Endothelial cell of umbilical vein (primary cell): ENCODE measurements at regions not wholly inside any gene's neighbourhood (a gene's known extent, or its start where the extent isn't known, plus 50 kb on each side); places are given as distances from the start of the nearest gene placed in this dataset.
A peak's percentile ranks its signal among the peaks of the same experiment; 100 is the strongest.

ENCODE experiments used
- BruUV-seq: library from RNA; stranded (reverse); fragments of 400-500 nt; replicated peaks from 2 replicates; lab custom pipeline; 2021; lab: Mats Ljungman, UMichigan
- CTCF ChIA-PET: fragments of 300-600, 350-600 bp; sonication (Branson Sonifier 250); formaldehyde crosslinking; loops from one replicate; lab custom pipeline; 2021; ENCODE audit warnings: antibody characterized with exemption, inconsistent platforms; lab: Charles Lee
- POLR2A ChIA-PET: fragments of 300-600, 350-600 bp; sonication (Branson Sonifier 250); formaldehyde crosslinking; loops from one replicate; lab custom pipeline; 2021; ENCODE audit warnings: antibody characterized with exemption, inconsistent platforms; lab: Charles Lee
- DNase-seq: peaks from one replicate; pipeline ENCODE4 v3.0.0-alpha.2; 2011; ENCODE audit warnings: low read depth, low spot score
- FAIRE-seq: peaks from 2 replicates; lab custom pipeline; 2011; peaks lifted over from hg19 to GRCh38; lab: Jason Lieb, UNC
- H2AFZ ChIP-seq: 2 replicates; pipeline ENCODE4 v1.6.0; 2012; ENCODE audit warnings: low read depth, low read length, control low read depth, inconsistent platforms
- H3K27ac ChIP-seq: 2 replicates; pipeline ENCODE4 v1.5.1; 2011; ENCODE audit warnings: low read depth, mild to moderate bottlenecking, control low read depth, low read length, moderate library complexity; ENCODE audit not compliant: insufficient read depth
- H3K27me3 ChIP-seq, 2 experiments: 2 replicates each; pipeline versions ENCODE4 v1.6.0 to v1.6.1; 2011; ENCODE audit warnings: low read length in 2 of 2, mixed read lengths in 1 of 2; ENCODE audit not compliant: control insufficient read depth in 2 of 2, insufficient read depth in 2 of 2
- H3K36me3 ChIP-seq, 2 experiments: 2 replicates in 1 of 2; 3 replicates in 1 of 2; pipeline ENCODE4 v1.5.1; 2011; ENCODE audit warnings: low read length in 2 of 2, mild to moderate bottlenecking in 1 of 2, moderate library complexity in 1 of 2; ENCODE audit not compliant: control insufficient read depth in 2 of 2, insufficient read depth in 2 of 2; ENCODE audit errors: extremely low read depth in 1 of 2
- H3K4me1 ChIP-seq: 3 replicates; pipeline ENCODE4 v1.5.1; 2011; ENCODE audit warnings: mild to moderate bottlenecking, low read length; ENCODE audit not compliant: control insufficient read depth, insufficient read depth; ENCODE audit errors: extremely low read depth
- H3K4me2 ChIP-seq: 2 replicates; pipeline ENCODE4 v1.6.1; 2011; ENCODE audit warnings: low read length, control low read depth, mixed read lengths; ENCODE audit not compliant: insufficient read depth
- H3K4me3 ChIP-seq, 3 experiments: fragments of 200-600 bp in 1 of 3; sonication (generic), shearing (Covaris generic) in 1 of 3; replicated peaks in 1 of 3; 2 replicates each; pipeline ENCODE4 v1.5.1; 2011 to 2016; ENCODE audit warnings: control low read depth in 3 of 3, low read length in 3 of 3, mild to moderate bottlenecking in 2 of 3, inconsistent platforms in 1 of 3, low read depth in 1 of 3, moderate library complexity in 1 of 3; ENCODE audit not compliant: insufficient read depth in 1 of 3
- H3K79me2 ChIP-seq: 2 replicates; pipeline ENCODE4 v1.6.0; 2012; ENCODE audit warnings: low read length, inconsistent platforms; ENCODE audit not compliant: control insufficient read depth, insufficient read depth
- H3K9ac ChIP-seq: replicated peaks from 2 replicates; pipeline ENCODE3; 2011; ENCODE audit warnings: low read length, control low read depth; ENCODE audit not compliant: insufficient read depth; ENCODE audit errors: extremely low read depth
- H3K9me1 ChIP-seq: replicated peaks from 3 replicates; pipeline ENCODE4 v1.6.0; 2011; ENCODE audit warnings: mild to moderate bottlenecking, low read length; ENCODE audit not compliant: control insufficient read depth, insufficient read depth; ENCODE audit errors: extremely low read depth
- H3K9me3 ChIP-seq: replicated peaks from 2 replicates; pipeline ENCODE4 v1.5.1; 2012; ENCODE audit warnings: low read length, inconsistent platforms; ENCODE audit not compliant: control insufficient read depth, insufficient read depth
- H4K20me1 ChIP-seq: replicated peaks from 2 replicates; pipeline ENCODE3; 2011; ENCODE audit warnings: mild to moderate bottlenecking, low read length; ENCODE audit not compliant: control insufficient read depth, insufficient read depth; ENCODE audit errors: extremely low read depth
- CTCF ChIP-seq, 2 donors: IDR thresholded peaks; 1 replicate in 1 of 2; 2 replicates in 1 of 2; pipeline ENCODE4 v1.5.1; 2011; ENCODE audit warnings: low read length in 2 of 2, mild to moderate bottlenecking in 2 of 2, moderate library complexity in 2 of 2, control low read depth in 1 of 2, inconsistent platforms in 1 of 2, low read depth in 1 of 2; ENCODE audit not compliant: insufficient read depth in 1 of 2; ENCODE audit errors: extremely low read depth in 1 of 2
- GATA2 ChIP-seq: IDR thresholded peaks from 2 replicates; pipeline ENCODE4 v1.7.0; 2011; ENCODE audit warnings: low read depth, mild to moderate bottlenecking, moderate library complexity, mixed read lengths, low read length; ENCODE audit not compliant: insufficient read length, insufficient read depth
- dilution Hi-C: fragments of 300-500 bp; cut with MboI; formaldehyde crosslinking; loops from one replicate; pipeline ENCODE4 v1.15.0; 2019; ENCODE audit warnings: low sequenced_read_pairs; ENCODE audit not compliant: extremely low pct_ligation_motif_present
- intact Hi-C: fragments of 100-400 bp; cut with micrococcal nuclease; formaldehyde crosslinking; loops from one replicate; pipeline ENCODE4 v1.10.0; 2022
- TF ChIP-seq, protein P1 (sequence below): IDR thresholded peaks from 2 replicates; pipeline ENCODE4 v1.6.1; 2011; ENCODE audit not compliant: insufficient read depth, insufficient read length

GRCh38 chr2:187139469-187139868 is 290.5 kb upstream of the ZSWIM2 start:
- H3K9ac ChIP-seq, result no peak overlapping the region
- H3K4me1 ChIP-seq, result peaks cover 30% of the 10 kb centered on the region
- H3K36me3 ChIP-seq, result no peaks in the 10 kb centered on the region
- DNase-seq (no peak), FAIRE-seq (no peak)
- H3K9me1 ChIP-seq, result no peaks in the 10 kb centered on the region
- H3K9me3 ChIP-seq, result no peaks in the 10 kb centered on the region
- ChIA-PET CTCF (interaction anchor here (1.8 to 3.1 kb wide), 3 partner anchors 36 to 277 kb away, joined by 4 to 11 read pairs (median 8); no protein-coding TSS in a partner anchor), POLR2A (no interaction called here)
- no peak overlapping the region for H2AFZ ChIP-seq
- no peak overlapping the region for H3K4me2 ChIP-seq
- intact Hi-C loops (loop anchor here (5.0 kb wide), 3 partner anchors 223 to 243 kb away; no protein-coding TSS in a partner anchor), dilution Hi-C loops (no loop called here)
- no peaks in the 10 kb centered on the region for H3K79me2 ChIP-seq
- no peak overlapping the region for H3K27ac ChIP-seq
- no peaks in the 10 kb centered on the region for H3K27me3 ChIP-seq
- TF ChIP-seq, protein P1, sequence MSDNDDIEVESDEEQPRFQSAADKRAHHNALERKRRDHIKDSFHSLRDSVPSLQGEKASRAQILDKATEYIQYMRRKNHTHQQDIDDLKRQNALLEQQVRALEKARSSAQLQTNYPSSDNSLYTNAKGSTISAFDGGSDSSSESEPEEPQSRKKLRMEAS, result no peak
- TF ChIP-seq GATA2 (peak; percentile 14), CTCF (IDR thresholded peaks at IDR 0.05; ENCODE audit: extremely low read depth in 1 of 2, insufficient read depth in 1 of 2, low read depth in 1 of 2, low read length in 2 of 2) (no peak)
- H3K4me3 ChIP-seq, result no peak overlapping the region
- peaks cover 2% of the 10 kb centered on the region for H4K20me1 ChIP-seq
- no TSS peak for BruUV-seq

GRCh38 chr2:187138265-187138664 is 289.3 kb upstream of the ZSWIM2 start:
- H3K27me3 ChIP-seq, result no peaks in the 10 kb centered on the region
- no peak overlapping the region for H3K4me3 ChIP-seq
- TF ChIP-seq CTCF (IDR thresholded peaks at IDR 0.05; ENCODE audit: extremely low read depth in 1 of 2, insufficient read depth in 1 of 2, low read depth in 1 of 2, low read length in 2 of 2), result peak; percentile 70 to 80
- TF ChIP-seq GATA2, result no peak
- no peak overlapping the region for H3K9ac ChIP-seq
- POLR2A ChIA-PET, result interaction anchor here (0.6 to 1.0 kb wide), 3 partner anchors 125 to 309 kb away, joined by 3 to 9 read pairs (median 5); partner anchors contain the start of gene CALCRL
- CTCF ChIA-PET, result interaction anchor here (0.6 to 3.1 kb wide), 44 partner anchors 10 to 430 kb away, joined by 3 to 24 read pairs (median 4); partner anchors contain the start of gene CALCRL
- no peaks in the 10 kb centered on the region for H3K79me2 ChIP-seq
- peaks cover 2% of the 10 kb centered on the region for H4K20me1 ChIP-seq
- DNase-seq, result peak; percentile 81
- H3K9me3 ChIP-seq, result no peaks in the 10 kb centered on the region
- intact Hi-C loops, result loop anchor here (1.0 to 5.0 kb wide), 7 partner anchors 161 to 315 kb away; partner anchors contain the start of gene CALCRL
- peaks cover 30% of the 10 kb centered on the region for H3K4me1 ChIP-seq
- FAIRE-seq, result peak; percentile 40
- no peak overlapping the region for H3K4me2 ChIP-seq
- no peaks in the 10 kb centered on the region for H3K36me3 ChIP-seq
- H3K9me1 ChIP-seq, result no peaks in the 10 kb centered on the region
- H2AFZ ChIP-seq, result no peak overlapping the region
- dilution Hi-C loops, result no loop called here
- peak overlapping the region; percentile 1 for H3K27ac ChIP-seq
- BruUV-seq, result no TSS peak
